GM21825 (cell line): ENCODE measurements at regions not wholly inside any gene's neighbourhood (a gene's known extent, or its start where the extent isn't known, plus 50 kb on each side); places are given as distances from the start of the nearest gene placed in this dataset.

ENCODE experiments used
- ATAC-seq: cut with Tn5 transposase; IDR thresholded peaks from one replicate; pipeline ENCODE4 v1.9.1; 2021; ENCODE audit warnings: mild to moderate bottlenecking, moderate library complexity; ENCODE audit not compliant: unreplicated experiment

GRCh38 chr14:98366429-98366828, 905.6 kb downstream of the BCL11B start:
- no peak for ATAC-seq

GRCh38 chr14:98368221-98368620, 903.8 kb downstream of the BCL11B start:
- ATAC-seq: no peak

GRCh38 chr14:98368916-98369315, 903.1 kb downstream of the BCL11B start:
- ATAC-seq: no peak

- ATAC-seq: no peak
Measured at GRCh38 chr14:98369344-98369743, 902.7 kb downstream of the BCL11B start.

- no peak for ATAC-seq
Measured at GRCh38 chr14:98370352-98370751, 901.6 kb downstream of the BCL11B start.

GRCh38 chr14:98371141-98371540, 900.9 kb downstream of the BCL11B start:
- ATAC-seq: no peak

- no peak for ATAC-seq
Measured at GRCh38 chr14:98374136-98374535, 897.9 kb downstream of the BCL11B start.

- ATAC-seq: no peak
Measured at GRCh38 chr14:98375566-98375965, 896.4 kb downstream of the BCL11B start.

- no peak for ATAC-seq
Measured at GRCh38 chr14:98379830-98380229, 892.2 kb downstream of the BCL11B start.

- ATAC-seq: no peak
Measured at GRCh38 chr14:98382662-98383061, 889.3 kb downstream of the BCL11B start.

GRCh38 chr14:98385851-98386250, 886.1 kb downstream of the BCL11B start:
- ATAC-seq: no peak

- no peak for ATAC-seq
Measured at GRCh38 chr14:98391061-98391460, 880.9 kb downstream of the BCL11B start.

- no peak for ATAC-seq
Measured at GRCh38 chr14:98393527-98393926, 878.5 kb downstream of the BCL11B start.

- no peak for ATAC-seq
Measured at GRCh38 chr14:98404811-98405210, 867.2 kb downstream of the BCL11B start.

- ATAC-seq: no peak
Measured at GRCh38 chr14:98408024-98408555, 863.9 kb downstream of the BCL11B start.

- ATAC-seq: no peak
Measured at GRCh38 chr14:98408713-98409112, 863.3 kb downstream of the BCL11B start.

- no peak for ATAC-seq
Measured at GRCh38 chr14:98411154-98411553, 860.8 kb downstream of the BCL11B start.

GRCh38 chr14:98412431-98412830, 859.6 kb downstream of the BCL11B start:
- no peak for ATAC-seq

- no peak for ATAC-seq
Measured at GRCh38 chr14:98415766-98416165, 856.2 kb downstream of the BCL11B start.

GRCh38 chr14:98417001-98417400, 855.0 kb downstream of the BCL11B start:
- no peak for ATAC-seq

GRCh38 chr14:98428483-98428994, 843.5 kb downstream of the BCL11B start:
- no peak for ATAC-seq

- ATAC-seq: no peak
Measured at GRCh38 chr14:98433436-98433835, 838.6 kb downstream of the BCL11B start.

GRCh38 chr14:98437113-98437512, 834.9 kb downstream of the BCL11B start:
- no peak for ATAC-seq
